Left lung (tissue), 4 donors: ENCODE measurements at regions not wholly inside any gene's neighbourhood (a gene's known extent, or its start where the extent isn't known, plus 50 kb on each side); places are given as distances from the start of the nearest gene placed in this dataset.
A peak's percentile ranks its signal among the peaks of the same experiment; 100 is the strongest.

Experiments
- ATAC-seq: fragments of 200-7000 bp; cut with Tn5 transposase; one replicate; pipeline ENCODE4 v1.9.1; 2020; ENCODE audit warnings: moderate library complexity
- DNase-seq, 4 donors: peaks; one replicate each; pipeline ENCODE4 v3.0.0-alpha.2; 2013 to 2020
- H3K27ac ChIP-seq, 2 donors: fragments of 200-600 bp; sonication (generic) in 1 of 2; one replicate each; pipeline versions ENCODE4 v1.5.0 to v1.8.0; 2020 to 2021
- H3K27me3 ChIP-seq, 2 donors: fragments of 200-600 bp; sonication (generic) in 1 of 2; one replicate each; pipeline versions ENCODE4 v1.5.0 to v1.8.0; 2020 to 2021
- H3K36me3 ChIP-seq, 2 donors: fragments of 200-600 bp; sonication (generic) in 1 of 2; one replicate each; pipeline versions ENCODE4 v1.5.0 to v1.8.0; 2020 to 2021
- H3K4me1 ChIP-seq, 2 donors: fragments of 200-600 bp; one replicate each; pipeline ENCODE4 v1.8.0; 2021
- H3K4me3 ChIP-seq, 2 donors: fragments of 200-600 bp; sonication (generic) in 1 of 2; one replicate each; pipeline versions ENCODE4 v1.5.0 to v1.8.0; 2020 to 2021; ENCODE audit warnings: mild to moderate bottlenecking in 1 of 2
- H3K9me3 ChIP-seq, 2 donors: fragments of 200-600 bp; sonication (generic) in 1 of 2; one replicate each; pipeline versions ENCODE4 v1.5.0 to v1.8.0; 2020 to 2021
- intact Hi-C, 2 donors: fragments of 100-400 bp; cut with DNase I; formaldehyde crosslinking; loops; one replicate each; pipeline versions ENCODE4 v1.11.2 to v1.14.2; 2022
- TF ChIP-seq, protein P1 (sequence below), 2 donors: fragments of 200-600 bp; sonication (generic) in 1 of 2; IDR thresholded peaks; one replicate each; pipeline versions ENCODE4 v1.5.0 to v1.8.0; 2021; ENCODE audit warnings: antibody characterized with exemption in 2 of 2
- donor health status: DM: no; HTN: yes; CAD: no.
- donor health status: DM: no; HTN: no; CAD: no.

DNA sequence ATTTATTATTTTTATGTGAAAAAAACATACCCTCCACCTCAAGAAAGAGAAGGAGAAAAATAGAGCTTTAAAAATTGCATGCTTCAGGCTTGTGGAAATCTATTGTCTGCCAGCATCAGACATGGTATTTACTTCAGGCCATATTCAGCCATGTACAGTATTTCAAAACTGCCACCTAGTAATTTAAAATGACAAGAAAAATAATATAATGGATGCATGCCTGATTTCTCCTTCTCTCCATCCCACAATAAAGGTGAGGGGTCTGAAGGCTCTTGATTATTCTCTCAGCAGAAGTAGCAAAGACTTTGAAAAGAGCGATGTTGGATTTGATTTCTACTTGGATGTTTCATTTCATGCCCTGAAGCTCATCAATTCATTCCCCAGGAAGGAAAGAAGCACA is 250.7 kb downstream of the TBC1D4 start:
- intact Hi-C loops, result no loop called here
- Histone ChIP-seq H3K4me1 (peaks cover 0 to 3% of the 10 kb centered on the region in 2 donors), H3K27ac (no peak overlapping the region), H3K4me3 (no peak overlapping the region), H3K36me3 (no peaks in the 10 kb centered on the region), H3K9me3 (no peaks in the 10 kb centered on the region), H3K27me3 (no peaks in the 10 kb centered on the region)
- TF ChIP-seq, protein P1, sequence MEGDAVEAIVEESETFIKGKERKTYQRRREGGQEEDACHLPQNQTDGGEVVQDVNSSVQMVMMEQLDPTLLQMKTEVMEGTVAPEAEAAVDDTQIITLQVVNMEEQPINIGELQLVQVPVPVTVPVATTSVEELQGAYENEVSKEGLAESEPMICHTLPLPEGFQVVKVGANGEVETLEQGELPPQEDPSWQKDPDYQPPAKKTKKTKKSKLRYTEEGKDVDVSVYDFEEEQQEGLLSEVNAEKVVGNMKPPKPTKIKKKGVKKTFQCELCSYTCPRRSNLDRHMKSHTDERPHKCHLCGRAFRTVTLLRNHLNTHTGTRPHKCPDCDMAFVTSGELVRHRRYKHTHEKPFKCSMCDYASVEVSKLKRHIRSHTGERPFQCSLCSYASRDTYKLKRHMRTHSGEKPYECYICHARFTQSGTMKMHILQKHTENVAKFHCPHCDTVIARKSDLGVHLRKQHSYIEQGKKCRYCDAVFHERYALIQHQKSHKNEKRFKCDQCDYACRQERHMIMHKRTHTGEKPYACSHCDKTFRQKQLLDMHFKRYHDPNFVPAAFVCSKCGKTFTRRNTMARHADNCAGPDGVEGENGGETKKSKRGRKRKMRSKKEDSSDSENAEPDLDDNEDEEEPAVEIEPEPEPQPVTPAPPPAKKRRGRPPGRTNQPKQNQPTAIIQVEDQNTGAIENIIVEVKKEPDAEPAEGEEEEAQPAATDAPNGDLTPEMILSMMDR (IDR thresholded peaks at IDR 0.05), result no peak
- ATAC-seq, result no peak
- DNase-seq, result no peak

GRCh38 chr13:75226733-75227435 is 255.1 kb downstream of the TBC1D4 start:
- peak; percentile 81 for ATAC-seq

GRCh38 chr13:75226092-75226491 is 255.9 kb downstream of the TBC1D4 start:
- ATAC-seq (peak; percentile 87), DNase-seq (peak in 3 of 4 donors; percentile 54 to 80 (median 58))
- H3K27ac ChIP-seq, result peak overlapping the region; percentile 58 to 82
- H3K9me3 ChIP-seq, result no peaks in the 10 kb centered on the region
- no peak overlapping the region for H3K4me3 ChIP-seq
- intact Hi-C loops, result no loop called here
- TF ChIP-seq, protein P1 (IDR thresholded peaks at IDR 0.05), result no peak
- no peaks in the 10 kb centered on the region for H3K27me3 ChIP-seq
- H3K4me1 ChIP-seq, result peaks cover 0 to 3% of the 10 kb centered on the region in 2 donors
- no peaks in the 10 kb centered on the region for H3K36me3 ChIP-seq

More at GRCh38 chr13:75226733-75227435, 255.1 kb downstream of the TBC1D4 start:
- Histone ChIP-seq H3K4me3 (no peak overlapping the region), H3K27ac (peak overlapping the region; percentile 58 to 82), H3K36me3 (no peaks in the 10 kb centered on the region), H3K27me3 (no peaks in the 10 kb centered on the region), H3K9me3 (no peaks in the 10 kb centered on the region), H3K4me1 (peaks cover 0 to 3% of the 10 kb centered on the region in 2 donors)
- TF ChIP-seq, protein P1 (IDR thresholded peaks at IDR 0.05), result no peak
- DNase-seq, result peak in 1 of 4 donors; percentile 36
- intact Hi-C loops, result no loop called here

GRCh38 chr13:75225288-75226032 is 256.5 kb downstream of the TBC1D4 start:
- Histone ChIP-seq H3K4me3 (no peak overlapping the region), H3K27ac (peak overlapping the region; percentile 58 to 82), H3K4me1 (peaks cover 0 to 3% of the 10 kb centered on the region in 2 donors), H3K9me3 (no peaks in the 10 kb centered on the region), H3K27me3 (peaks cover 0 to 5% of the 10 kb centered on the region in 2 donors), H3K36me3 (no peaks in the 10 kb centered on the region)
- ATAC-seq (no peak), DNase-seq (no peak)
- TF ChIP-seq, protein P1 (IDR thresholded peaks at IDR 0.05), result no peak
- intact Hi-C loops, result no loop called here

DNA sequence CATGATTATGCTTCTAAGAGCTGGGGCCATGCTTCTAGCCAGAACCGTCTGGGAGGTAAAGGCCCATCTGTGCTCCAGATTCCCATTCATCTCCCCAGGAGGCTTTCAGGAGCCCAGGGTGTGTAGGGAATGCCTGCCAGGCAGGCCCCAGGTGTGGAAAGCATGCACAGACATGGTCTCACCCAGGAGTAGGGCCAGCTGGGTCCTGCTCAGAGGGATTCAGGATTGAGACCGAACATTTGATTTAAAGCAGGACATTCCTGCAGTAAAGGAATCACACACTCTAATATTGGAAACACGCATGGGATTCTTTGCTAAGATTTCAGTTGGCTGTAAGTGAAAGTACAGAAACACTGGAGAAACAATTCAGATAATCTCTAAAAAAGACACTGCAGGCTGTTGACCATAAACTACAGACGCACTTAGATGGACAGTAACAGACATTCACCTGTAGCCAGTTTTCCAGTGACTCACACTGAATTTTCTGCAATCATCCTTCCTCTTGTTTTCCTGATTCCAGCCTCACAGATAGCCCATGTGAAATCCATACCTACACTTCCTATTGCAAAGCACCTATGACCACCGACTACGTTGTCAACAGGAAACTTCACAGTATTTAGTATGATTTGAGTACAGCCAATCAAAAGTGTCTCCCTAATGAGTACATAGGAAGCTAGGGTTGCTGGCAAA is 257.8 kb downstream of the TBC1D4 start:
- no peak overlapping the region for H3K4me3 ChIP-seq
- ATAC-seq (no peak), DNase-seq (no peak)
- no peaks in the 10 kb centered on the region for H3K9me3 ChIP-seq
- intact Hi-C loops, result no loop called here
- TF ChIP-seq, protein P1 (IDR thresholded peaks at IDR 0.05), result no peak
- no peak overlapping the region for H3K27ac ChIP-seq
- peaks cover 0 to 18% of the 10 kb centered on the region in 2 donors for H3K27me3 ChIP-seq
- no peaks in the 10 kb centered on the region for H3K36me3 ChIP-seq
- peaks cover 0 to 3% of the 10 kb centered on the region in 2 donors for H3K4me1 ChIP-seq
